ENCODE measurements at regions not wholly inside any gene's neighbourhood (a gene's known extent, or its start where the extent isn't known, plus 50 kb on each side); places are given as distances from the start of the nearest gene placed in this dataset.

- Histone ChIP-seq H3K9ac (replicated peaks in 1 of 4; ENCODE audit: extremely low read depth in 1 of 4, low read depth in 3 of 4, low read length in 3 of 4) (no peak overlapping the region), H4K8ac (ENCODE audit: extremely low read depth, insufficient read depth, low read length) (no peak overlapping the region), H3K36me3 (ENCODE audit: control insufficient read depth in 2 of 4, insufficient read depth in 4 of 4, low read length in 3 of 4) (no peaks in the 10 kb centered on the region), H2BK12ac (ENCODE audit: low read depth, low read length) (no peak overlapping the region), H3K4ac (replicated peaks; ENCODE audit: insufficient read length, low read depth, low read length) (no peak overlapping the region), H3K14ac (ENCODE audit: insufficient read length) (no peak overlapping the region), H3K4me2 (ENCODE audit: insufficient read depth in 1 of 2, low read depth in 2 of 2, low read length in 2 of 2) (no peak overlapping the region), H2AK5ac (ENCODE audit: low read depth, low read length) (no peak overlapping the region), H3K79me2 (ENCODE audit: control insufficient read depth in 1 of 2, insufficient read depth in 2 of 2, low read length in 2 of 2) (no peaks in the 10 kb centered on the region), H3K27ac (ENCODE audit: low read depth, low read length) (no peak overlapping the region), H3K9me3 (ENCODE audit: insufficient read depth in 2 of 2, low read depth in 1 of 2, low read length in 1 of 2) (no peaks in the 10 kb centered on the region), H4K20me1 (replicated peaks in 1 of 2; ENCODE audit: control insufficient read depth in 1 of 2, insufficient read depth in 2 of 2, low read length in 2 of 2) (no peaks in the 10 kb centered on the region), H2AFZ (ENCODE audit: low read length) (no peak overlapping the region), H3K56ac (replicated peaks; ENCODE audit: insufficient read length, low read depth, low read length) (no peak overlapping the region), H4K91ac (replicated peaks; ENCODE audit: insufficient read length, low read length) (no peak overlapping the region), H3K4me3 (ENCODE audit: extremely low read depth in 1 of 4, insufficient read depth in 2 of 4, low read depth in 3 of 4, low read length in 4 of 4) (no peak overlapping the region), H4K5ac (ENCODE audit: insufficient read length, low read depth, low read length) (no peak overlapping the region), H3K18ac (ENCODE audit: extremely low read depth, low read length) (no peak overlapping the region), H2BK15ac (ENCODE audit: low read length) (no peak overlapping the region), H3K79me1 (ENCODE audit: low read depth, low read length) (no peaks in the 10 kb centered on the region), H3K4me1 (replicated peaks in 1 of 4; ENCODE audit: control insufficient read depth in 3 of 4, insufficient read depth in 4 of 4, low read length in 3 of 4) (no peaks in the 10 kb centered on the region), H2BK120ac (replicated peaks; ENCODE audit: low read depth, low read length) (no peak overlapping the region), H3K27me3 (replicated peaks in 1 of 4; ENCODE audit: control insufficient read depth in 3 of 4, extremely low read depth in 1 of 4, insufficient read depth in 3 of 4, low read length in 3 of 4) (peaks cover 0 to 1% (median 0%) of the 10 kb centered on the region in 4 experiments; a peak in 1 of 7 replicates), H2BK5ac (ENCODE audit: low read depth, low read length) (no peak overlapping the region), H3K23ac (ENCODE audit: insufficient read length) (no peak overlapping the region), H3K23me2 (ENCODE audit: low read depth, low read length) (no peaks in the 10 kb centered on the region; the same call in 1 of the 2 replicates), H2BK20ac (ENCODE audit: low read length) (no peak overlapping the region)
- FAIRE-seq (no peak), DNase-seq (ENCODE audit: low read depth in 1 of 2, low spot score in 2 of 2) (no peak)
- ChIA-PET POLR2A (ENCODE audit: partially characterized antibody) (no interaction called here), CTCF (ENCODE audit: partially characterized antibody) (interaction anchor here (1.0 kb wide), 1 partner anchor 11 kb away, joined by 4 read pairs; no protein-coding TSS in a partner anchor)
- TF ChIP-seq JUND (IDR thresholded peaks at IDR 0.05; ENCODE audit: low read length) (peak; percentile 49; the same call in 1 of the 2 replicates), GTF2F1 (IDR thresholded peaks at IDR 0.05; ENCODE audit: borderline replicate concordance, low read depth, low read length) (no peak)
- WGBS, 2 experiments (ENCODE audit: extremely low coverage in 1 of 2, insufficient coverage in 1 of 2, insufficient read length in 1 of 2, insufficient replicate concordance in 2 of 2, low coverage in 1 of 2, low lambda C conversion rate in 2 of 2, missing lambda C conversion rate in 1 of 2), result 81% methylated on average over 4 of the region's 4 CpGs; no CpG with 5 or more reads in 1 of the 2 experiments
Measured at GRCh38 chr18:41845563-41845962, 109.5 kb upstream of the PIK3C3 start.

Measured in H1 (cell line).